Stomach (tissue), 8 donors: ENCODE measurements at regions not wholly inside any gene's neighbourhood (a gene's known extent, or its start where the extent isn't known, plus 50 kb on each side); places are given as distances from the start of the nearest gene placed in this dataset.

Experiments used
- DNase-seq, 2 donors: peaks; one replicate each; pipeline versions ENCODE4 v3.0.0 to v3.0.0-alpha.2; 2013 to 2019
- H3K27ac ChIP-seq, 5 donors: fragments of 200-600 bp in 4 of 5; sonication (generic) in 4 of 5; one replicate each; pipeline ENCODE4 v1.5.1; 2013 to 2019; ENCODE audit warnings: mild to moderate bottlenecking in 1 of 5, moderate library complexity in 1 of 5
- H3K27me3 ChIP-seq, 3 donors: fragments of 200-600 bp; sonication (generic); one replicate each; pipeline ENCODE4 v1.5.1; 2017 to 2019; ENCODE audit warnings: mixed run types in 1 of 3
- H3K36me3 ChIP-seq, 4 donors: fragments of 200-600 bp; sonication (generic); 1 replicate in 3 of 4; 2 replicates in 1 of 4; pipeline ENCODE4 v1.5.1; 2016 to 2019
- H3K4me1 ChIP-seq, 4 donors: fragments of 200-600 bp; sonication (generic); one replicate each; pipeline ENCODE4 v1.5.1; 2016 to 2019
- H3K4me3 ChIP-seq, 4 donors: fragments of 200-600 bp; sonication (generic) in 3 of 4; one replicate each; pipeline ENCODE4 v1.5.1; 2016 to 2019; ENCODE audit warnings: mild to moderate bottlenecking in 1 of 4
- H3K9me3 ChIP-seq, 4 donors: fragments of 200-600 bp; sonication (generic); one replicate each; pipeline ENCODE4 v1.5.1; 2016 to 2019
- EP300 ChIP-seq: sonication (generic); formaldehyde crosslinking; IDR thresholded peaks from one replicate; pipeline ENCODE4 v1.6.1; 2017; ENCODE audit warnings: antibody characterized with exemption
- POLR2A ChIP-seq, 4 donors: fragments of 450-650 bp; IDR thresholded peaks; one replicate each; pipeline ENCODE4 v1.6.1; 2016; ENCODE audit warnings: antibody characterized with exemption in 4 of 4, control low read depth in 2 of 4, mild to moderate bottlenecking in 1 of 4, moderate library complexity in 1 of 4
- POLR2AphosphoS5 ChIP-seq, 3 donors: sonication (generic); formaldehyde crosslinking; IDR thresholded peaks; one replicate each; pipeline ENCODE4 v1.6.1; 2016; ENCODE audit warnings: antibody characterized with exemption in 3 of 3
- WGBS, 5 donors: extraction: QIAGEN DNeasy Blood & Tissue Kit in 3 of 5; methylation state at CpG; one replicate each; pipeline versions ENCODE4 v1.1.5 to v1.1.7; 2013 to 2018; 5-methylcytosine and 5-hydroxymethylcytosine counted together
- intact Hi-C: fragments of 100-400 bp; cut with DNase I; formaldehyde crosslinking; loops from one replicate; pipeline ENCODE4 v1.15.1; 2023; ENCODE audit warnings: low total_unique reads
- TF ChIP-seq, protein P1 (sequence below), 7 experiments: fragments of 450-650 bp in 4 of 7; fragments of 200-600 bp in 3 of 7; sonication (generic) in 3 of 7; IDR thresholded peaks; one replicate each; pipeline ENCODE4 v1.5.1; 2016 to 2019; ENCODE audit warnings: antibody characterized with exemption in 7 of 7, control low read depth in 2 of 7, mild to moderate bottlenecking in 1 of 7
- donor health status: healthy with polysubstance abuse.
- donor health status: Bipolar disorder and iron deficiency.
- donor health status: healthy.

DNA sequence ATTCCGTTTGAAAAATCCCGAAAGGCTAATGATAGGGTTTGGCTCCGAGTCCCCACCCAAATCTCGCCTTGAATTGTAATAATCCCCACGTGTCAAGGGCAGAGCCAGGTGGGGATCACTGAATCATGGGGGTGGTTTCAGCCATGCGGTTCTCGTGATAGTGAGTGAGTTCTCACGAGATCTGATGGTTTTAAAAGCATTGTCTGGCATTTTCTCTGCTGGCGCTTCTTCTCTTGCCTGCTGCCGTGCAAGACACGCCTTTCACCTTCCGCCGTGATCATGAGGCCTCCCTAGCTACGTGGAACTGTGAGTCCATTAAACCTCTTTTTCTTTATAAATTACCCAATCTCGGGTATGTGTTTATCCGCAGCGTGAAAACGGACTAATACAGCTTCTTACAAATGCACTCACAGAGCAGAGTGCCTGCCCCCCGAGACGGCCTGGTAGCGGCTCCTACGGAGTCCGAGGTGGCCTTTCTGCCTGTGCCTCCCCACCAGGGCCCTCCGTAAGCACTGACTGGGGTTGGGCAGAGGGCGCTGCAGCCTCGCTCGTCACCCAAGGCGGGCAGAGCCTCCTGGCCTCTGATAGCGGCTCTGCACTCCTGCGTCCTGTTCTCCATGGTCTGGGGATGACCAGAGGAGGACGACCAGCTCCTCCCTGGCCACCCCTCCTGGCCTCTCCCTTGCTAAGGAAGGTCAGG lies 131.7 kb downstream of the FOXL1 start:
- TF ChIP-seq EP300: no peak
- TF ChIP-seq, protein P1, sequence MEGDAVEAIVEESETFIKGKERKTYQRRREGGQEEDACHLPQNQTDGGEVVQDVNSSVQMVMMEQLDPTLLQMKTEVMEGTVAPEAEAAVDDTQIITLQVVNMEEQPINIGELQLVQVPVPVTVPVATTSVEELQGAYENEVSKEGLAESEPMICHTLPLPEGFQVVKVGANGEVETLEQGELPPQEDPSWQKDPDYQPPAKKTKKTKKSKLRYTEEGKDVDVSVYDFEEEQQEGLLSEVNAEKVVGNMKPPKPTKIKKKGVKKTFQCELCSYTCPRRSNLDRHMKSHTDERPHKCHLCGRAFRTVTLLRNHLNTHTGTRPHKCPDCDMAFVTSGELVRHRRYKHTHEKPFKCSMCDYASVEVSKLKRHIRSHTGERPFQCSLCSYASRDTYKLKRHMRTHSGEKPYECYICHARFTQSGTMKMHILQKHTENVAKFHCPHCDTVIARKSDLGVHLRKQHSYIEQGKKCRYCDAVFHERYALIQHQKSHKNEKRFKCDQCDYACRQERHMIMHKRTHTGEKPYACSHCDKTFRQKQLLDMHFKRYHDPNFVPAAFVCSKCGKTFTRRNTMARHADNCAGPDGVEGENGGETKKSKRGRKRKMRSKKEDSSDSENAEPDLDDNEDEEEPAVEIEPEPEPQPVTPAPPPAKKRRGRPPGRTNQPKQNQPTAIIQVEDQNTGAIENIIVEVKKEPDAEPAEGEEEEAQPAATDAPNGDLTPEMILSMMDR (IDR thresholded peaks at IDR 0.05): no peak
- no peak for TF ChIP-seq POLR2AphosphoS5 (IDR thresholded peaks at IDR 0.05)
- no peak for TF ChIP-seq POLR2A (IDR thresholded peaks at IDR 0.05)
- intact Hi-C loops: no loop called here
- H3K4me1 ChIP-seq: no peaks in the 10 kb centered on the region
- H3K9me3 ChIP-seq: peaks cover 0 to 6% (median 0%) of the 10 kb centered on the region in 4 donors
- no peak overlapping the region for H3K4me3 ChIP-seq
- H3K36me3 ChIP-seq: no peaks in the 10 kb centered on the region
- DNase-seq: no peak
- H3K27ac ChIP-seq: no peak overlapping the region
- 80 to 86% (median 84%) methylated on average over 28 to 31 of the region's 31 CpGs for WGBS, 5 donors
- H3K27me3 ChIP-seq: peaks cover 0 to 73% (median 3%) of the 10 kb centered on the region in 3 donors

DNA sequence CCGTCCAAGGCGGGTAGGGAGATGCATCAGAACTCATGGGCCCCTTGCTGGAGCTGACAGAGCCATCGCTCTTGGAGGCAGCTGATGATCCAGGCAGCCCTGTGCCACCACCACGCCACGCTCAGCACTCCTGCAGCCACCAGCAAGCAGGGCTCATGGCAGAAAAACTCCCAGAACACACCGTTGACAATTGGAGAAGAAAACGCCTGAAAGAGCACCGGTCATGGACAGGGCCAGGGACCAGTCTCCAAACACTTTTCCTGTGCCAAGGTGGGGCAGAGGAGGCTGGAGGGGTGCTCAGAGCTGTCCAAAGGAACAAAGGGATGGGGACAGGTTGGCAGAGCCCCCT lies 132.2 kb downstream of the FOXL1 start:
- H3K27me3 ChIP-seq: peaks cover 0 to 73% (median 5%) of the 10 kb centered on the region in 3 donors
- H3K9me3 ChIP-seq: peaks cover 0 to 6% (median 0%) of the 10 kb centered on the region in 4 donors
- 55 to 79% (median 67%) methylated on average over 3 to 8 of the region's 8 CpGs for WGBS, 5 donors
- no peak overlapping the region for H3K27ac ChIP-seq
- no peaks in the 10 kb centered on the region for H3K4me1 ChIP-seq
- intact Hi-C loops: no loop called here
- H3K36me3 ChIP-seq: no peaks in the 10 kb centered on the region
- TF ChIP-seq POLR2AphosphoS5 (IDR thresholded peaks at IDR 0.05) (no peak), EP300 (no peak), POLR2A (IDR thresholded peaks at IDR 0.05) (no peak)
- TF ChIP-seq, protein P1 (IDR thresholded peaks at IDR 0.05): no peak
- DNase-seq: no peak
- H3K4me3 ChIP-seq: no peak overlapping the region

DNA sequence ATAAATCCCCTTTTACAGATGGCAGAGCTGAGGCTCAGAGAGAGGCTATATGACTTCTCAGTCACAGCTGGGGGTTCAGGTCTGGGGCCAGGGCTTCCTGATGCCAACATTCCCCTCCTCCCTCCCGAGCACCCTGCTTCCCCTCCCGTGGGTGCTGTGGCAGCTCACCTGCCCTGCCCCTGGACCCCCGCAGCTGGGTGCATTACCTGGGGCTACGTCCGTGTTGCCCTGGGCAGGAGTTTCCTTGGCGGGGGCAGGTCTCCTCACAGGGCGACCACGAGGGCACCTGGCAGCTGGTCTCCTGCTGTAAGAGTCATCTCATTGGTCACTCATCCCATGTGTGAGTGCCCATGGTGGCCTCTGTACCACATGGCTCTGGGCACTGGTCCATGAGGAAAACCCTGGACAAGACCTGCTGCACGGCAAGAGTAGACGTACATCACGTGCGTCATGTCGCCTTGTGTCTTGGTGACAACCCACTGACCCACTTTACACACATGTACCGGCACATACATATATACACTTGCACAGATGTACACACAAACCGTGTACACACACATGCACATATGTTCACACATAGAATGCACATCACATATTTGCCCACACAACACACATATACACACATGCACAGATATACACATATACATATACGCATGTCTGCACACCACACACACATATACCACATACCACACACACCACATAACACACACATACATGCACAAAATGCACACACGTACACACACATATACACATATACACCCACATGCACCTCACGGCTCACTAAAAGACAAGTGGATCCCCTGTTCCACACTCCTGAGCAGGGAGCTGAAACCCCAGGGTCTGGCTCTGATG lies 134.0 kb downstream of the FOXL1 start:
- H3K4me1 ChIP-seq: no peaks in the 10 kb centered on the region
- TF ChIP-seq, protein P1 (IDR thresholded peaks at IDR 0.05): no peak
- TF ChIP-seq EP300 (no peak), POLR2A (IDR thresholded peaks at IDR 0.05) (no peak), POLR2AphosphoS5 (IDR thresholded peaks at IDR 0.05) (no peak)
- H3K36me3 ChIP-seq: no peaks in the 10 kb centered on the region
- H3K4me3 ChIP-seq: no peak overlapping the region
- H3K9me3 ChIP-seq: peaks cover 0 to 6% (median 0%) of the 10 kb centered on the region in 4 donors
- no peak overlapping the region for H3K27ac ChIP-seq
- WGBS, 5 donors: 83 to 90% (median 89%) methylated on average over 16 to 18 of the region's 18 CpGs
- intact Hi-C loops: no loop called here
- peaks cover 0 to 76% (median 11%) of the 10 kb centered on the region in 3 donors for H3K27me3 ChIP-seq
- DNase-seq: no peak

DNA sequence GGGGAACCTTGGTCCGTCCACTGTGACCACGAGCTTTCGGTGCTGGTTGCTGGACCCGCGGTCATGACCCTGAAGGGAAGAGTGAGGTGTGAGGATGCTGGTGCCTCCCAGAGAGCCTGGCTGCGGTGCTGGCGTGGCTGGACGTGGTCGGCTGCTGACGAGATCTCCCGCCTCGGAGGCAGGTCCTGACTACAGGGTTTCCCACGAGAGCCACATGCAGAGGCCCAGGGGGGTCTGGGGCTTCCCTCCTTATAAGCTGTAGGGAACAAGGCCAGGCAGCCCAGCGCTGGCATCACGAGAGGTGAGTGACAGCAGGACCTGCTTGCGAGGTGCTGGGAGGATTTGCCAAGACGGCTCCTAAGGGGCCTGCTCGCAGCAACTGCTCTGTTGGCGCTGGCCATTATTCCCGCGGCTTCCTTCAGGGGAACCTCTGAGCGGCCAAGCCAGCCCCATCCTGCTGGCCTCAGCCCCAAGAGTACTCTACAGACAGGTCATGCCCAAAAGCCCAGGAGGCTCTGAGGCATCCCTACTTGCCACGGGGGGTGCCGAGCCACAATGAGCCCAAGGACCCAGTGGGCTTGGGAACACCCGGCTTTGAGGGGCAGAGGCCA lies 134.8 kb downstream of the FOXL1 start:
- Histone ChIP-seq H3K27me3 (peaks cover 0 to 84% (median 11%) of the 10 kb centered on the region in 3 donors), H3K36me3 (no peaks in the 10 kb centered on the region), H3K9me3 (peaks cover 0 to 6% (median 0%) of the 10 kb centered on the region in 4 donors), H3K4me3 (no peak overlapping the region), H3K27ac (no peak overlapping the region), H3K4me1 (no peaks in the 10 kb centered on the region)
- no peak for DNase-seq
- 79 to 88% (median 87%) methylated on average over 17 to 25 of the region's 25 CpGs for WGBS, 5 donors
- TF ChIP-seq, protein P1 (IDR thresholded peaks at IDR 0.05): no peak
- no peak for TF ChIP-seq POLR2AphosphoS5 (IDR thresholded peaks at IDR 0.05)
- TF ChIP-seq POLR2A (IDR thresholded peaks at IDR 0.05): no peak
- no peak for TF ChIP-seq EP300
- intact Hi-C loops: no loop called here
